SK-N-SH (cell line): ENCODE measurements at regions not wholly inside any gene's neighbourhood (a gene's known extent, or its start where the extent isn't known, plus 50 kb on each side); places are given as distances from the start of the nearest gene placed in this dataset.

Source experiments
- CTCF ChIA-PET: fragments of 300-600, 350-600 bp; formaldehyde crosslinking; extraction: SDS; loops from one replicate; lab custom pipeline; 2021; lab: Yijun Ruan, JAX
- POLR2A ChIA-PET: fragments of 350-600 bp; sonication (Branson Sonifier 250); formaldehyde crosslinking; extraction: SDS; loops from one replicate; lab custom pipeline; 2020; ENCODE audit warnings: antibody characterized with exemption, inconsistent platforms; lab: Yijun Ruan, JAX
- DNase-seq: peaks from one replicate; pipeline ENCODE4 v3.0.0; 2012
- H2AFZ ChIP-seq: fragments of 200-600 bp; sonication (generic); 2 replicates; pipeline ENCODE4 v1.8.1; 2016; ENCODE audit warnings: antibody characterized with exemption, mild to moderate bottlenecking, low read depth
- H3F3A ChIP-seq: fragments of 200-600 bp; sonication (generic); replicated peaks from 2 replicates; pipeline ENCODE3; 2016; ENCODE audit warnings: antibody characterized with exemption, mild to moderate bottlenecking; ENCODE audit not compliant: insufficient read depth
- H3K27ac ChIP-seq, 2 experiments: fragments of 200-500 bp in 1 of 2; fragments of 200-600 bp in 1 of 2; sonication (Bioruptor generic) in 1 of 2; sonication (generic), shearing (Covaris generic) in 1 of 2; 2 replicates each; pipeline versions ENCODE4 v1.5.1 to v1.6.1; 2014 to 2016; ENCODE audit warnings: low read depth in 2 of 2, inconsistent platforms in 1 of 2, low read length in 1 of 2, mild to moderate bottlenecking in 1 of 2, mixed read lengths in 1 of 2
- H3K27me3 ChIP-seq: fragments of 200-600 bp; sonication (generic), shearing (Covaris generic); 2 replicates; pipeline ENCODE4 v1.6.1; 2016; ENCODE audit warnings: mixed run types; ENCODE audit not compliant: insufficient read depth
- H3K36me3 ChIP-seq, 2 experiments: fragments of 200-500 bp in 1 of 2; fragments of 200-600 bp in 1 of 2; sonication (Bioruptor generic) in 1 of 2; sonication (generic) in 1 of 2; replicated peaks in 1 of 2; 2 replicates each; pipeline versions ENCODE3 to v1.5.1; 2014 to 2016; ENCODE audit warnings: low read length in 1 of 2, mild to moderate bottlenecking in 1 of 2; ENCODE audit not compliant: insufficient read depth in 2 of 2, control insufficient read depth in 1 of 2
- H3K4me1 ChIP-seq, 2 experiments: fragments of 200-500 bp in 1 of 2; fragments of 200-600 bp in 1 of 2; sonication (Bioruptor generic) in 1 of 2; sonication (generic), shearing (Covaris generic) in 1 of 2; 2 replicates each; pipeline versions ENCODE4 v1.5.1 to v1.6.1; 2014 to 2016; ENCODE audit warnings: low read depth in 1 of 2, low read length in 1 of 2, mixed run types in 1 of 2; ENCODE audit not compliant: insufficient read depth in 2 of 2, control insufficient read depth in 1 of 2
- H3K4me2 ChIP-seq: fragments of 200-600 bp; sonication (generic), shearing (Covaris generic); 2 replicates; pipeline ENCODE4 v1.6.1; 2017; ENCODE audit warnings: mixed run types
- H3K4me3 ChIP-seq, 2 experiments: fragments of 200-500 bp in 1 of 2; fragments of 200-600 bp in 1 of 2; sonication (Bioruptor generic) in 1 of 2; sonication (generic), shearing (Covaris generic) in 1 of 2; 2 replicates each; pipeline versions ENCODE4 v1.5.1 to v1.8.1; 2014 to 2016; ENCODE audit warnings: low read depth in 2 of 2, inconsistent platforms in 1 of 2, low read length in 1 of 2, mild to moderate bottlenecking in 1 of 2, mixed read lengths in 1 of 2, moderate library complexity in 1 of 2
- H3K79me2 ChIP-seq: fragments of 200-600 bp; sonication (generic); 2 replicates; pipeline ENCODE4 v1.8.1; 2017; ENCODE audit warnings: mild to moderate bottlenecking; ENCODE audit not compliant: insufficient read depth
- H3K9ac ChIP-seq: fragments of 200-600 bp; sonication (generic); 2 replicates; pipeline ENCODE4 v1.6.1; 2017; ENCODE audit warnings: mixed run types
- H3K9me2 ChIP-seq: fragments of 200-600 bp; sonication (generic); 2 replicates; pipeline ENCODE4 v1.6.1; 2017; ENCODE audit warnings: mixed run types
- H3K9me3 ChIP-seq: fragments of 200-600 bp; sonication (generic); 2 replicates; pipeline ENCODE4 v1.6.1; 2017; ENCODE audit warnings: mixed run types, mild to moderate bottlenecking, moderate library complexity
- H4K20me1 ChIP-seq: fragments of 200-600 bp; sonication (generic); 2 replicates; pipeline ENCODE4 v1.6.1; 2017; ENCODE audit warnings: mild to moderate bottlenecking, mixed run types; ENCODE audit not compliant: insufficient read depth
- ELF1 ChIP-seq: IDR thresholded peaks from 2 replicates; pipeline ENCODE4 v1.4.0; 2012
- EP300 ChIP-seq, 2 experiments: IDR thresholded peaks; 2 replicates each; pipeline versions ENCODE4 v1.4.0 to v1.6.1; 2012; ENCODE audit warnings: borderline replicate concordance in 1 of 2, low read depth in 1 of 2, low read length in 1 of 2
- FOXM1 ChIP-seq: IDR thresholded peaks from 2 replicates; pipeline ENCODE4 v1.4.0; 2012; ENCODE audit warnings: low read depth, mild to moderate bottlenecking
- IRF3 ChIP-seq: fragments of 150-350 bp; IDR thresholded peaks from 2 replicates; pipeline ENCODE4 v1.6.1; 2016; ENCODE audit warnings: mild to moderate bottlenecking, low read depth, low read length
- JUND ChIP-seq: IDR thresholded peaks from 2 replicates; pipeline ENCODE4 v1.4.0; 2012
- MEF2A ChIP-seq: IDR thresholded peaks from 2 replicates; pipeline ENCODE4 v1.4.0; 2012; ENCODE audit warnings: low read depth, borderline replicate concordance
- MXI1 ChIP-seq: IDR thresholded peaks from 2 replicates; pipeline ENCODE4 v1.6.1; 2012; ENCODE audit warnings: mild to moderate bottlenecking, low read depth, low read length, improper control_type of control experiment
- NRF1 ChIP-seq: IDR thresholded peaks from 2 replicates; pipeline ENCODE4 v1.6.1; 2012; ENCODE audit warnings: low read depth, mild to moderate bottlenecking, low read length
- PBX3 ChIP-seq: IDR thresholded peaks from 2 replicates; pipeline ENCODE4; 2012
- RAD21 ChIP-seq: IDR thresholded peaks from 2 replicates; pipeline ENCODE4 v1.6.1; 2012; ENCODE audit warnings: mild to moderate bottlenecking, low read length
- RCOR1 ChIP-seq: fragments of 150-350 bp; IDR thresholded peaks from 2 replicates; pipeline ENCODE4 v1.6.1; 2017; ENCODE audit warnings: antibody characterized with exemption, low read length
- REST ChIP-seq: IDR thresholded peaks from 2 replicates; pipeline ENCODE4 v1.6.1; 2012; ENCODE audit warnings: mild to moderate bottlenecking, low read depth, low read length, moderate library complexity
- RFX5 ChIP-seq: IDR thresholded peaks from 2 replicates; pipeline ENCODE4 v1.6.1; 2012; ENCODE audit warnings: mild to moderate bottlenecking, improper control_type of control experiment, low read length
- RXRA ChIP-seq: IDR thresholded peaks from 2 replicates; pipeline ENCODE4 v1.4.0; 2012; ENCODE audit warnings: low read depth, mild to moderate bottlenecking, borderline replicate concordance
- TAF1 ChIP-seq: IDR thresholded peaks from 2 replicates; pipeline ENCODE4 v1.6.1; 2012; ENCODE audit warnings: low read depth, mild to moderate bottlenecking, low read length, moderate library complexity, borderline replicate concordance
- TCF12 ChIP-seq: IDR thresholded peaks from 2 replicates; pipeline ENCODE4 v1.4.0; 2012
- USF2 ChIP-seq: fragments of 150-350 bp; IDR thresholded peaks from 2 replicates; pipeline ENCODE4 v1.6.1; 2017; ENCODE audit warnings: antibody characterized with exemption, low read length, low read depth, borderline replicate concordance
- YY1 ChIP-seq: IDR thresholded peaks from 2 replicates; pipeline ENCODE4 v1.4.0; 2012; ENCODE audit warnings: low read depth, mild to moderate bottlenecking
- ZBTB33 ChIP-seq: IDR thresholded peaks from 2 replicates; pipeline ENCODE4 v1.4.0; 2012; ENCODE audit warnings: low read depth, borderline replicate concordance
- WGBS: methylation state at CpG from one replicate; pipeline ENCODE4 v1.1.6; 2017; ENCODE audit warnings: low lambda C conversion rate; 5-methylcytosine and 5-hydroxymethylcytosine counted together

GRCh38 chr18:67997496-67997895 is 481.0 kb upstream of the DSEL start:
- no peak overlapping the region for H2AFZ ChIP-seq
- H3K4me2 ChIP-seq, result no peak overlapping the region
- peaks cover 3% of the 10 kb centered on the region; the same call in 1 of the 2 replicates for H3K9me2 ChIP-seq
- H3K79me2 ChIP-seq, result no peaks in the 10 kb centered on the region
- H3K9ac ChIP-seq, result no peak overlapping the region
- POLR2A ChIA-PET, result no interaction called here
- H3K4me1 ChIP-seq, result no peaks in the 10 kb centered on the region
- H4K20me1 ChIP-seq, result no peaks in the 10 kb centered on the region
- H3K27ac ChIP-seq, result no peak overlapping the region
- H3K4me3 ChIP-seq, result no peak overlapping the region
- WGBS, result 71% methylated on average over 5 of the region's 5 CpGs
- CTCF ChIA-PET, result interaction anchor here (1.4 kb wide), 1 partner anchor 30 kb away, joined by 3 read pairs; no protein-coding TSS in a partner anchor
- no peak for DNase-seq
- no peaks in the 10 kb centered on the region for H3F3A ChIP-seq
- H3K9me3 ChIP-seq, result no peaks in the 10 kb centered on the region
- H3K27me3 ChIP-seq, result no peaks in the 10 kb centered on the region
- H3K36me3 ChIP-seq, result no peaks in the 10 kb centered on the region
- TF ChIP-seq NRF1 (no peak), MXI1 (no peak), IRF3 (no peak), PBX3 (no peak), EP300 (IDR thresholded peaks at IDR 0.05; ENCODE audit: borderline replicate concordance in 1 of 2, low read depth in 1 of 2, low read length in 1 of 2) (no peak), TAF1 (no peak), USF2 (no peak), JUND (no peak), RFX5 (no peak), ZBTB33 (no peak)

- CTCF ChIA-PET, result interaction anchor here (0.9 to 1.5 kb wide), 2 partner anchors 11 to 310 kb away, joined by 4 read pairs; no protein-coding TSS in a partner anchor
- 77% methylated on average over 3 of the region's 3 CpGs for WGBS
- TF ChIP-seq NRF1 (no peak), TAF1 (no peak), YY1 (no peak), USF2 (no peak), ELF1 (no peak), RXRA (no peak), RCOR1 (no peak), MEF2A (no peak), TCF12 (no peak), REST (no peak), RAD21 (no peak), FOXM1 (no peak)
These were observed 479.2 kb upstream of the DSEL start for GRCh38 chr18:67995769-67996168.

More at GRCh38 chr18:67995769-67996168, 479.2 kb upstream of the DSEL start:
- H3K9ac ChIP-seq, result no peak overlapping the region
- no peaks in the 10 kb centered on the region for H4K20me1 ChIP-seq
- H3K4me2 ChIP-seq, result no peak overlapping the region
- H3K27me3 ChIP-seq, result no peaks in the 10 kb centered on the region
- H3K36me3 ChIP-seq, result no peaks in the 10 kb centered on the region
- no peaks in the 10 kb centered on the region; a peak in 2 of 4 replicates for H3K4me1 ChIP-seq
- H3K27ac ChIP-seq, result no peak overlapping the region
- no peak overlapping the region for H3K4me3 ChIP-seq
- POLR2A ChIA-PET, result no interaction called here
- no peak overlapping the region for H2AFZ ChIP-seq
- no peaks in the 10 kb centered on the region for H3F3A ChIP-seq
- H3K9me2 ChIP-seq, result peaks cover 3% of the 10 kb centered on the region; the same call in 1 of the 2 replicates
- DNase-seq, result no peak
- H3K9me3 ChIP-seq, result no peaks in the 10 kb centered on the region
- H3K79me2 ChIP-seq, result no peaks in the 10 kb centered on the region
